ENCODE measurements at regions not wholly inside any gene's neighbourhood (a gene's known extent, or its start where the extent isn't known, plus 50 kb on each side); places are given as distances from the start of the nearest gene placed in this dataset.

DNA sequence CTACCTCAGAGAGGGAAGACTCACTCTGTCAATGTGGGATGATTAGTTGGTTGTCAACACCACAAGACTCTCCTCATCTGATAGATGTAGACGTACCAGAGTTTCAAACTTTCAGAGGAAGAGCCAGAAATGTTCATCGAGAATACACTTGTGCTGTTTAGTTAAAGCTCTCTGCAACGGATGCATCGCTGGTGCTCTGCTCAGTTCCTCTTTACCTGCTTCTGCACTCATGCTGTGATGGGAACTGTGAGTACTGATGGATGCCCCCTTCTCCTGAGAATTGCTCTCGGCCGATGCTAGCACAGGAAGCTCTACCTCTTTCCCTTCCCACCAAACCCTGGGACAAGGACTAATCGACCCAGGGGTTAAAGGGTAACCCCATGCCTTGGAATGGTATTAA is 51.8 kb upstream of the CCDC54 start:
- TF ChIP-seq, protein P1, sequence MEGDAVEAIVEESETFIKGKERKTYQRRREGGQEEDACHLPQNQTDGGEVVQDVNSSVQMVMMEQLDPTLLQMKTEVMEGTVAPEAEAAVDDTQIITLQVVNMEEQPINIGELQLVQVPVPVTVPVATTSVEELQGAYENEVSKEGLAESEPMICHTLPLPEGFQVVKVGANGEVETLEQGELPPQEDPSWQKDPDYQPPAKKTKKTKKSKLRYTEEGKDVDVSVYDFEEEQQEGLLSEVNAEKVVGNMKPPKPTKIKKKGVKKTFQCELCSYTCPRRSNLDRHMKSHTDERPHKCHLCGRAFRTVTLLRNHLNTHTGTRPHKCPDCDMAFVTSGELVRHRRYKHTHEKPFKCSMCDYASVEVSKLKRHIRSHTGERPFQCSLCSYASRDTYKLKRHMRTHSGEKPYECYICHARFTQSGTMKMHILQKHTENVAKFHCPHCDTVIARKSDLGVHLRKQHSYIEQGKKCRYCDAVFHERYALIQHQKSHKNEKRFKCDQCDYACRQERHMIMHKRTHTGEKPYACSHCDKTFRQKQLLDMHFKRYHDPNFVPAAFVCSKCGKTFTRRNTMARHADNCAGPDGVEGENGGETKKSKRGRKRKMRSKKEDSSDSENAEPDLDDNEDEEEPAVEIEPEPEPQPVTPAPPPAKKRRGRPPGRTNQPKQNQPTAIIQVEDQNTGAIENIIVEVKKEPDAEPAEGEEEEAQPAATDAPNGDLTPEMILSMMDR (IDR thresholded peaks at IDR 0.05): no peak
- intact Hi-C loops (cut with DNase I, micrococcal nuclease): no loop called here

More for the DNA sequence above, 51.8 kb upstream of the CCDC54 start:
- no peak for DNase-seq
- H3K9me3 ChIP-seq: no peaks in the 10 kb centered on the region
- no peak for ATAC-seq
- no peaks in the 10 kb centered on the region for H3K4me1 ChIP-seq (ENCODE audit: low read depth)
- H3K36me3 ChIP-seq (ENCODE audit: low read depth): no peaks in the 10 kb centered on the region
- no peak overlapping the region for H3K4me3 ChIP-seq

Data from mucosa of descending colon (tissue), 3 donors.